C4-2B (cell line): ENCODE measurements at regions not wholly inside any gene's neighbourhood (a gene's known extent, or its start where the extent isn't known, plus 50 kb on each side); places are given as distances from the start of the nearest gene placed in this dataset.

ENCODE experiments used
- H3K27ac ChIP-seq: fragments of 450-650 bp; 2 replicates; pipeline ENCODE4 v1.5.1; 2017
- CTCF ChIP-seq: fragments of 450-650 bp; conservative IDR thresholded peaks from 2 replicates; pipeline ENCODE4 v1.5.1; 2017; ENCODE audit warnings: mild to moderate bottlenecking
- ZFX ChIP-seq: fragments of 450-650 bp; IDR thresholded peaks from 2 replicates; pipeline ENCODE4 v1.6.1; 2017

- no peak for TF ChIP-seq ZFX
- no peak for TF ChIP-seq CTCF
- no peak overlapping the region for H3K27ac ChIP-seq
Observed at GRCh38 chr4:188454575-188454974, 315.3 kb downstream of the TRIML1 start.

GRCh38 chr4:188455062-188455752, 316.0 kb downstream of the TRIML1 start:
- H3K27ac ChIP-seq: peak overlapping the region; percentile 13; the same call in 1 of the 2 replicates
- TF ChIP-seq CTCF (no peak), ZFX (no peak)

GRCh38 chr4:188459381-188459780, 320.1 kb downstream of the TRIML1 start:
- no peak for TF ChIP-seq ZFX
- TF ChIP-seq CTCF: no peak
- no peak overlapping the region for H3K27ac ChIP-seq

GRCh38 chr4:188463909-188464308, 324.7 kb downstream of the TRIML1 start:
- no peak for TF ChIP-seq CTCF
- TF ChIP-seq ZFX: no peak
- no peak overlapping the region for H3K27ac ChIP-seq

GRCh38 chr4:188466001-188466400, 326.8 kb downstream of the TRIML1 start:
- no peak overlapping the region for H3K27ac ChIP-seq
- TF ChIP-seq CTCF: no peak
- no peak for TF ChIP-seq ZFX

- no peak overlapping the region for H3K27ac ChIP-seq
- TF ChIP-seq ZFX: no peak
- no peak for TF ChIP-seq CTCF
Observed at GRCh38 chr4:188484256-188484655, 345.0 kb downstream of the TRIML1 start.

- no peak overlapping the region for H3K27ac ChIP-seq
- TF ChIP-seq CTCF: no peak
- TF ChIP-seq ZFX: no peak
Observed at GRCh38 chr4:188485906-188486305, 346.7 kb downstream of the TRIML1 start.
